ENCODE measurements at regions not wholly inside any gene's neighbourhood (a gene's known extent, or its start where the extent isn't known, plus 50 kb on each side); places are given as distances from the start of the nearest gene placed in this dataset.

- no peak for TF ChIP-seq CTCF (IDR thresholded peaks at IDR 0.05; ENCODE audit: low read depth, low read length, missing control alignments)
- in situ Hi-C loops (cut with HindIII; ENCODE audit: low sequenced_read_pairs), result no loop called here
- peak; percentile 31 for DNase-seq (ENCODE audit: low read depth)
Measured at GRCh38 chr3:102089904-102090720, 240.8 kb downstream of the NFKBIZ start.

GRCh38 chr3:102090721-102091045, 241.4 kb downstream of the NFKBIZ start:
- H3K4me3 ChIP-seq (ENCODE audit: low read depth, low read length), result no peak overlapping the region
- in situ Hi-C loops (cut with HindIII; ENCODE audit: low sequenced_read_pairs), result no loop called here
- DNase-seq (ENCODE audit: low read depth), result no peak
- no peak for TF ChIP-seq CTCF (IDR thresholded peaks at IDR 0.05; ENCODE audit: low read depth, low read length, missing control alignments)

More at GRCh38 chr3:102089904-102090720, 240.8 kb downstream of the NFKBIZ start:
- H3K4me3 ChIP-seq (ENCODE audit: low read depth, low read length), result no peak overlapping the region

GRCh38 chr3:102091358-102091757, 242.0 kb downstream of the NFKBIZ start:
- no peak overlapping the region for H3K4me3 ChIP-seq (ENCODE audit: low read depth, low read length)
- no peak for DNase-seq (ENCODE audit: low read depth)
- in situ Hi-C loops (cut with HindIII; ENCODE audit: low sequenced_read_pairs), result no loop called here
- no peak for TF ChIP-seq CTCF (IDR thresholded peaks at IDR 0.05; ENCODE audit: low read depth, low read length, missing control alignments)

- DNase-seq (ENCODE audit: low read depth), result peak; percentile 45
- no peak for TF ChIP-seq CTCF (IDR thresholded peaks at IDR 0.05; ENCODE audit: low read depth, low read length, missing control alignments)
- in situ Hi-C loops (cut with HindIII; ENCODE audit: low sequenced_read_pairs), result no loop called here
- H3K4me3 ChIP-seq (ENCODE audit: low read depth, low read length), result no peak overlapping the region
Measured at GRCh38 chr3:102092617-102093466, 243.5 kb downstream of the NFKBIZ start.

- no peak for TF ChIP-seq CTCF (IDR thresholded peaks at IDR 0.05; ENCODE audit: low read depth, low read length, missing control alignments)
- in situ Hi-C loops (cut with HindIII; ENCODE audit: low sequenced_read_pairs), result no loop called here
- no peak for DNase-seq (ENCODE audit: low read depth)
- no peak overlapping the region for H3K4me3 ChIP-seq (ENCODE audit: low read depth, low read length)
Measured at GRCh38 chr3:102094506-102094905, 245.2 kb downstream of the NFKBIZ start.

GRCh38 chr3:102095383-102095782, 246.1 kb downstream of the NFKBIZ start:
- in situ Hi-C loops (cut with HindIII; ENCODE audit: low sequenced_read_pairs), result no loop called here
- no peak for TF ChIP-seq CTCF (IDR thresholded peaks at IDR 0.05; ENCODE audit: low read depth, low read length, missing control alignments)
- no peak overlapping the region for H3K4me3 ChIP-seq (ENCODE audit: low read depth, low read length)
- DNase-seq (ENCODE audit: low read depth), result no peak

All from astrocyte of the cerebellum (primary cell).